HG03460 (cell line): ENCODE measurements at regions not wholly inside any gene's neighbourhood (a gene's known extent, or its start where the extent isn't known, plus 50 kb on each side); places are given as distances from the start of the nearest gene placed in this dataset.
"Not testable (repeated sequence)": the region's sequence is repeated elsewhere in the genome, so short reads cannot be mapped to it uniquely, and the experiment has no call there.

Experiments
- ATAC-seq: cut with Tn5 transposase; IDR thresholded peaks from one replicate; pipeline ENCODE4 v1.9.1; 2021; ENCODE audit not compliant: unreplicated experiment

DNA sequence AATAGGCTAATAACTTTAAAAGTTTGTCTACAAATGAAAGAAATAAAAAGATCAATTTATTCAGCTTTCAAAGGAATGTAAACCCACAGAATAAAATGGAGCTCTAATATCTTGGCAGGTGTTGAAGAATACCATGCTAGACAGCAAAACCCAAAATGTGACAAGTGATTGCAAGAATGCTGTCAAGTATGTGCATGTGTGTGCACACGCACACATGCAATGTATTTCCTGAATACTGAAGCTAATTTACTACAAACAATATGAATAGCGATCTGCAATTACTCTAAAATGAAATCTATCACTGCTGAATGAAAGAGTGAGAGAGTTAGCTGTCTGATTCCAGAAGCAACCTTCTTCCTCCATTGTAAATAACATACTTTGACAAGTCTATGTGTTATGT is 179.2 kb upstream of the HSF2 start:
- no peak for ATAC-seq

- no peak for ATAC-seq
Observed at GRCh38 chr6:122222761-122223160, 176.7 kb upstream of the HSF2 start.

GRCh38 chr6:122223251-122223650 is 176.2 kb upstream of the HSF2 start:
- ATAC-seq = no peak

DNA sequence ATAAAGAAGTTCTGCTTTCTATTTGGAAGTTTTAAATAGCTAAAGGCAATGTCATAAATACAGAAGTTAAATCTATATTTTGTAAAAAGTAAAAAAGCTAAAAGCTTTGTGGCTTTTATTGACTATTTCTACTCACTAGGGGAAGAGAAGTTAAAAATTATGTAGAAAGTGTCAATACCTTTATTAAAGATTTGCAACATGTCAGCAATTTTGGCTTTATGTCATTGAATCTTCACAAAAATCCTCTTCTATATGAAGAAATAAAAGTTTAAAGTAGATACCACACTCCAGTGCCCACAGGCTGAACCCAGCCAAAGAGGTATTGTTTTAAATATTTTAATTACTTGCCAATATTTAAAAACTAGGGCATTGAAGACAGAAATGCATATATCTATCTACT is 160.6 kb upstream of the HSF2 start:
- ATAC-seq = no peak

GRCh38 chr6:122246906-122247658 is 152.4 kb upstream of the HSF2 start:
- no peak for ATAC-seq

DNA sequence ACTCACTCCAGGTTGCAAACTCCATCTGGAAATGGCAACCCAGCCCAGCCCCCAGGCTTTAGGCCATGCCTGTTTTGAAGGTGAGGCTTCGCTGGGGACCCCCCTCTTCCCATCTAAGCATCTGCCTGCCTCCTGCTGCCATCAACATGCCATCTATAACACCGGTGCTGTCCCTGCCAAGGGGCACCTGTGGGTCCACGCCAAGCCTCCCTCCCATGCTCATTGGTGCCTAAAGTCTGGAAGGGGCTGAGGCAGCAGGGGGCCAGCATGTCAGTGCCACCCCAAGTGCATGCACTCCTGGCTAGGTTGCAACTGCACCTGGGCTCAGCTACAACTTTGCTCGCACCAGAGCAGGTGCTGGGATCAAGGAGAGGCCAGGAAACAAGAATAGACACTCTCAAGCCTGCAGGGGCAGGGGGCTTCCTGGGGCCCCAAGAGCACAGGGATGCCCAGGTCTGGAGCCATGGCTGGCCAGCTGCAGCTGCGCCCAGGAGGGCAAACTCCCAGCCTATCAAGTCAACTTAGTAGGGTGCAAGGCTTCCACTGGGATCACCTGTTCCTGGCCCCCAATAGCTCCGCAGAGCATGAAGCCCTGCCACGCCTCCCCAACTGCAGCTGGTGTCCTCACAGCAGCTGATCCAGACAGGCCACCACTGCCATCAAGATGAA is 151.3 kb upstream of the HSF2 start:
- ATAC-seq = no peak

- ATAC-seq = no peak
Observed at GRCh38 chr6:122248844-122249243, 150.6 kb upstream of the HSF2 start.

- ATAC-seq = no peak
Observed at GRCh38 chr6:122258839-122259238, 140.6 kb upstream of the HSF2 start.

GRCh38 chr6:122264557-122264956 is 134.9 kb upstream of the HSF2 start:
- no peak for ATAC-seq

DNA sequence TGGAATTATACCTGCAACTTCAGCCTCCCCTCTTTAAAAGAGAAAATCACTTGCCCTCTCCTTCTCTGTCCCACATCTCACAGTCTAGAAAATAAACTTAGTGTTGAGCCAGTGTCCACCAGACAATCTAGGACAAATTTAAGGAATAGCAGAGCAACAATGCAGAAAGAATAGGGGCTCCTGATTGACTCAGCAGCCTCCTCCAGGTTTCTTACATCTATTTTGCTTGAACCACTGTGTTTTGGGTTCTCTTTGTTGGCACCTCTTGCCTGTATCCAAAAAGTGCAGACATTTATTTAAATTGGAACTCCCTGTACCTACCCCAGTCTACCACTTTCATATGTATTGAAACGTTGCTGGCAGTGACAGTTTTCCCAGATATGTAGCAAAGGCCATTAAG is 133.7 kb upstream of the HSF2 start:
- ATAC-seq = no peak

- no peak for ATAC-seq
Observed at GRCh38 chr6:122268394-122268793, 131.1 kb upstream of the HSF2 start.

GRCh38 chr6:122276637-122277036 is 122.8 kb upstream of the HSF2 start:
- ATAC-seq = no peak

DNA sequence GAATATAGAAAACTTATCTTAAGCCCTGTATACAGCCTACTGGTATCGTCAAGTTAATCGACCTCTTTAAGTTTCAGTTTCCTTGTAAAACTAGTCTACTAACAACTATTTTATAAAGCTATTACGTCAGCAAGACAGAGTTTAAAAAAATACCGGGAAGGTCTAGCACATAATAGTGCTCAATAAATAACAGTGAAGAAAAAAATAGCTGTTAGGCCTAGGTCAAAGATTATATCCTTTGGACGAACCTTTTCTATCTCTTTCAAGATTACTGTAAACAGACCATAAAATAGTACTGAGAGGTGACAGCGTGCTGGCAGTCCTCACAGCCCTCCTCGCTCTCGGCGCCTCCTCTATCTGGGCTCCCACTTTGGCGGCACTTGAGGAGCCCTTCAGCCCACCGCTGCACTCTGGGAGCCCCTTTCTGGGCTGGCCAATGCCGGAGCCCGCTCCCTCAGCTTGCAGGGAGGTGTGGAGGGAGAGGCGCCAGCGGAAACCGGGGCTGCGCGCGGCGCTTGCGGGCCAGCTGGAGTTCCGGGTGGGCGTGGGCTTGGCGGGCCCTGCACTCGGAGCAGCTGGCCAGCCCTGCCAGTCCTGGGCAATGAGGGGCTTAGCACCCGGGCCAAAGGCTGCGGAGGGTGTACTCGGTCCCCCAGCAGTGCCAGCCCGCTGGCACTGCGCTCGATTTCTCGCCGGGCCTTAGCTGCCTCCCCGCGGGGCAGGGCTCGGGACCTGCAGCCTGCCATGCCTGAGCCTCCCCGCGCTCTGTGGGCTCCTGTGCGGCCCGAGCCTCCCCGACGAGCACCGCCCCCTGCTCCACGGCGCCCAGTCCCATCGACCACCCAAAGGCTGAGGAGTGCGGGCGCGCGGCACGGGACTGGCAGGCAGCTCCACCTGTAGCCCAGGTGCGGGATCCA is 119.1 kb upstream of the HSF2 start:
- ATAC-seq = not testable (repeated sequence)

DNA sequence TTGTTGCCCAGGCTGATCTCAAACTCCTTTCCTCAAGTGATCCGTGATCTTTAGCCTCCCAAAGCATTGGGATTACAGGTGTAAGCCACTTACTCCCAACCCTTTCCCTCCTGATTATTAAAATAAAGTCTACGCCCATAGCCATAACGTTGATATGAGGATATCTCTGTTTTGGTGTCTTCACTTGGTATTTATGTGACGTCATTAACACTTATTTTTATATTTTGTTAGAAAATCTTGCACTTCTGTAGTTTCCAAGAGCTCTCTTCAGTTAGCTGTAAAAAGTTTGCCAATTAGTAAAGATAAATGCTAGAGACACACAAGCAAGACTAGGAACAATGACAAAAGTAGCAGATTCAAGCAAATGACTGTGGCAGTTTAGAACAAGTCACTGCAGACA is 115.6 kb upstream of the HSF2 start:
- no peak for ATAC-seq

DNA sequence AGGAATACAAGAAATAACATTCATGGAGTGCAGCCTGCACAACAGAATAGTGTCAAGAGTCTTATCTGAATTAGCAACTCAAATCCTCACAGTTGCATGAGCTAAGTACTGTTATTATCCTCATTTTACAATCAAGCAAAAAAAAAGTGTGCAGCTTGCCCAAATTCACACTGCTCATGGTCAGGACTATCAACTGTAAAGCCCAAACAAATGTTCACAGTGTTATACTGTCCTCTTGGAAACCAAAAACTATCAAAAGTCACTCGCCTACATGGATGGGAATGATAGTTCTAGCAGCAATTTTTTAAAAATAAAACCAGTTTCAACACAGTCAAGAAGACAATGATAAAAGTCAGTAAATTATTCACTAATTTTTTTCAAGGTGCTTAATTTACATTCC is 114.6 kb upstream of the HSF2 start:
- no peak for ATAC-seq

- no peak for ATAC-seq
Observed at GRCh38 chr6:122285292-122285913, 114.0 kb upstream of the HSF2 start.

DNA sequence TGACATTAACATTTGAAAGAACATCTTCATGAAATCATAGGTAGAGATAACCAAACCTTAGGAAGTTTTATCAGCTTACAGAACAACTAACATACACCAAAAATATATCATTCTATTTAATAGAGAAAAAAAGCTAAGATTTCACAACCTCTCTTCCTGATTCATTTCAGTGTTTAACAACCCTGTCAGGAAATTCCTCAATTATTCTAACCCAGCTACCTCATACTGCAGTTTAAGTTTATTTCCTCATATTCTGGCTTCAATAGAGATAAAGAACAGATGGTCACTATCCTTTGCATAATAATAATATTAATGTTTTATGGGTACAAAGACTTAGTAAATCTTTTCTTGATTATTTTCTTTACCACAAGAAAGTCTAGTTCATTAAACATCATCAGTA is 112.9 kb upstream of the HSF2 start:
- no peak for ATAC-seq

DNA sequence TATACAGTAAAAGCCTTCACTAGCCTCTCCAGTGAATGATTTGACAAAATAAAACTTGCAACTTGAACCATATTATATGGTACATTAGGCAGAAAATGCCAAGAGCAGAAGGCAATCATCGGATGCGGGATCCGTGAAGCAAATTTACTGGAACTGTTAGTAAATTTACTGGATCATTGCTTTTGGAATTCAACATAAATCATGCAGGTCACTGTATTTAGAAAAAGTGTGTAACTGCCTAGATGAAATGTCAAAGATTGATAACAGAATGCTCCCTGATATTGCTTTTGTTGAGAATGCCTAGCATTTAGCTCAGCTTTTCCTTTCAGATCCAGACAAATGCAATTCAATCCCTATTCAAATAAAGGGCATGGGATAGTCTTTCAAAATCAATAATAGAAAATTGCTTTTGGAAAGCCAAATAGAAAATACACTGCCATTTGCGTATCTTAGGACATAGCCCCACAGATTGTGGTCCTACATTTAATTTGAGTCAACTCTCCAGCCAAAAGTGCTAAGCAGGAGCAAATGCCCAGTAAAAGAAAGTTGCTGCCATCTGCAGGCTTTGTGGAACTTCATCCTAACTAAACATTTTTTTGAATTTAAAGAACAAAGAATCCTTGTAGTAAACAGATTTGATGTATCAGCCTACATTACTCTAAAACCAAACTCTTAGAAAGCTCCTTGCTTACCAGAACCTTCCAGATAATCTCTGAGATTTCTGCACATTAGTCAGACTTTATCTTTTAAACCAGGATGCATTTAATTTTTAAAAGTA is 109.5 kb upstream of the HSF2 start:
- no peak for ATAC-seq

- no peak for ATAC-seq
Observed at GRCh38 chr6:122297010-122297409, 102.4 kb upstream of the HSF2 start.

- ATAC-seq = no peak
Observed at GRCh38 chr6:122302067-122302466, 97.4 kb upstream of the HSF2 start.

GRCh38 chr6:122307577-122307976 is 91.9 kb upstream of the HSF2 start:
- no peak for ATAC-seq
